GM23338 (cell line): ENCODE measurements at regions not wholly inside any gene's neighbourhood (a gene's known extent, or its start where the extent isn't known, plus 50 kb on each side); places are given as distances from the start of the nearest gene placed in this dataset.

Source experiments
- ATAC-seq: fragments of 200-7000 bp; cut with Tn5 transposase; 3 replicates; pipeline ENCODE4 v1.9.1; 2020
- DNase-seq: peaks from one replicate; pipeline ENCODE4 v3.0.0-alpha.2; 2015; ENCODE audit warnings: low spot score
- H2AFZ ChIP-seq: fragments of 200-600 bp; sonication (generic); 2 replicates; pipeline ENCODE4 v1.8.0; 2016; ENCODE audit warnings: antibody characterized with exemption, mild to moderate bottlenecking, moderate library complexity
- H3F3A ChIP-seq: fragments of 200-600 bp; sonication (generic); replicated peaks from 2 replicates; pipeline ENCODE4 v1.8.0; 2017; ENCODE audit warnings: antibody characterized with exemption, mixed run types, low read depth
- H3K27ac ChIP-seq: fragments of 200-600 bp; sonication (generic); 2 replicates; pipeline ENCODE4 v1.6.1; 2016; ENCODE audit warnings: low read depth
- H3K27me3 ChIP-seq: fragments of 200-600 bp; sonication (generic); 2 replicates; pipeline ENCODE4 v1.8.0; 2016; ENCODE audit warnings: mild to moderate bottlenecking, mixed run types, moderate library complexity; ENCODE audit not compliant: insufficient read depth
- H3K36me3 ChIP-seq: fragments of 200-600 bp; sonication (generic); 2 replicates; pipeline ENCODE4 v1.8.0; 2016; ENCODE audit warnings: mild to moderate bottlenecking; ENCODE audit not compliant: insufficient read depth
- H3K4me1 ChIP-seq: fragments of 200-600 bp; sonication (generic); 2 replicates; pipeline ENCODE4 v1.8.0; 2016; ENCODE audit warnings: mild to moderate bottlenecking, moderate library complexity; ENCODE audit not compliant: insufficient read depth
- H3K4me2 ChIP-seq: fragments of 200-600 bp; sonication (generic); 2 replicates; pipeline ENCODE4 v1.7.1; 2017; ENCODE audit warnings: mixed run types
- H3K4me3 ChIP-seq: fragments of 200-600 bp; sonication (generic); 2 replicates; pipeline ENCODE4 v1.6.1; 2016; ENCODE audit warnings: mixed run types
- H3K79me2 ChIP-seq: fragments of 200-600 bp; sonication (generic); replicated peaks from 2 replicates; pipeline ENCODE4 v1.8.0; 2017; ENCODE audit warnings: mild to moderate bottlenecking; ENCODE audit not compliant: insufficient read depth
- H3K9me2 ChIP-seq: fragments of 200-600 bp; sonication (generic); 2 replicates; pipeline ENCODE4 v1.8.0; 2017; ENCODE audit not compliant: insufficient read depth
- H4K20me1 ChIP-seq: fragments of 200-600 bp; sonication (generic); replicated peaks from 2 replicates; pipeline ENCODE4 v1.8.0; 2017; ENCODE audit warnings: mild to moderate bottlenecking; ENCODE audit not compliant: insufficient read depth
- H3K27ac Mint-ChIP-seq: 2 replicates; pipeline ENCODE4 v1.8.0; 2020; ENCODE audit warnings: inconsistent platforms, mild to moderate bottlenecking, moderate library complexity, mixed read lengths
- H3K27me3 Mint-ChIP-seq: 3 replicates; pipeline ENCODE4 v1.8.0; 2022; ENCODE audit warnings: low read depth, mild to moderate bottlenecking, moderate library complexity, mixed read lengths, inconsistent platforms; ENCODE audit not compliant: insufficient read depth, poor library complexity
- H3K36me3 Mint-ChIP-seq: 3 replicates; pipeline ENCODE4 v1.8.0; 2021; ENCODE audit warnings: low read depth, mild to moderate bottlenecking, inconsistent platforms, moderate library complexity, mixed read lengths
- H3K4me1 Mint-ChIP-seq: 3 replicates; pipeline ENCODE4 v1.8.0; 2020; ENCODE audit warnings: mild to moderate bottlenecking, inconsistent platforms, mixed read lengths
- H3K4me3 Mint-ChIP-seq: 3 replicates; pipeline ENCODE4 v1.8.0; 2021; ENCODE audit warnings: moderate library complexity, mild to moderate bottlenecking, inconsistent platforms, mixed read lengths
- H3K9me3 Mint-ChIP-seq: 3 replicates; pipeline ENCODE4 v1.8.0; 2020; ENCODE audit warnings: moderate library complexity, mild to moderate bottlenecking, inconsistent platforms, mixed read lengths
- CREB1 ChIP-seq: fragments of 250-450 bp; sonication (Bioruptor Pico); IDR thresholded peaks from 2 replicates; pipeline ENCODE4 v1.5.0; 2020; ENCODE audit warnings: low read depth, mild to moderate bottlenecking, moderate library complexity
- CTCF ChIP-seq, 2 experiments: fragments of 200-600 bp in 1 of 2; sonication (generic) in 1 of 2; conservative IDR thresholded peaks; 2 replicates each; pipeline versions ENCODE4 v1.5.1 to v1.6.1; 2016 to 2017; ENCODE audit warnings: antibody characterized with exemption in 2 of 2, low read depth in 2 of 2, mild to moderate bottlenecking in 2 of 2, moderate library complexity in 1 of 2
- ETS1 ChIP-seq: IDR thresholded peaks from 2 replicates; pipeline ENCODE4 v1.6.1; 2016; ENCODE audit warnings: antibody characterized with exemption
- EZH2 ChIP-seq: fragments of 200-600 bp; sonication (generic); IDR thresholded peaks from one replicate; pipeline ENCODE4 v1.8.0; 2017; ENCODE audit warnings: antibody characterized with exemption, mild to moderate bottlenecking, low read depth; ENCODE audit not compliant: unreplicated experiment
- EZH2phosphoT487 ChIP-seq: fragments of 200-600 bp; sonication (generic); IDR thresholded peaks from one replicate; pipeline ENCODE4 v1.8.1; 2018; ENCODE audit warnings: antibody characterized with exemption; ENCODE audit not compliant: unreplicated experiment
- JUNB ChIP-seq: IDR thresholded peaks from one replicate; pipeline ENCODE4 v1.6.1; 2016; ENCODE audit warnings: antibody characterized with exemption; ENCODE audit not compliant: unreplicated experiment
- NANOG ChIP-seq: IDR thresholded peaks from 2 replicates; pipeline ENCODE4 v1.6.1; 2016; ENCODE audit warnings: antibody characterized with exemption, borderline replicate concordance
- POLR2AphosphoS5 ChIP-seq: IDR thresholded peaks from 2 replicates; pipeline ENCODE4 v1.6.1; 2016; ENCODE audit warnings: antibody characterized with exemption, low read depth
- REST ChIP-seq: IDR thresholded peaks from one replicate; pipeline ENCODE4 v1.6.1; 2018; ENCODE audit warnings: antibody characterized with exemption; ENCODE audit not compliant: unreplicated experiment
- STAT1 ChIP-seq: IDR thresholded peaks from one replicate; pipeline ENCODE4 v1.6.1; 2016; ENCODE audit warnings: antibody characterized with exemption; ENCODE audit not compliant: unreplicated experiment
- ZNF114 ChIP-seq: fragments of 250-450 bp; sonication (Bioruptor Pico); IDR thresholded peaks from 2 replicates; pipeline ENCODE4 v1.5.0; 2020; ENCODE audit warnings: mild to moderate bottlenecking, moderate library complexity
- ZNF331 ChIP-seq: fragments of 250-450 bp; sonication (Bioruptor Pico); IDR thresholded peaks from 2 replicates; pipeline ENCODE4 v1.5.0; 2020; ENCODE audit warnings: low read depth, mild to moderate bottlenecking, moderate library complexity
- ZNF462 ChIP-seq: fragments of 250-450 bp; sonication (Bioruptor Pico); IDR thresholded peaks from 2 replicates; pipeline ENCODE4 v1.5.0; 2020; ENCODE audit warnings: mild to moderate bottlenecking, moderate library complexity

- no peak overlapping the region for H2AFZ ChIP-seq
- Mint-ChIP-seq H3K9me3 (no peaks in the 10 kb centered on the region; the same call in 2 of the 3 replicates), H3K4me3 (no peak overlapping the region), H3K4me1 (no peaks in the 10 kb centered on the region), H3K27me3 (peaks cover 1% of the 10 kb centered on the region), H3K36me3 (no peaks in the 10 kb centered on the region), H3K27ac (no peak overlapping the region)
- no peaks in the 10 kb centered on the region for H3K36me3 ChIP-seq
- no peaks in the 10 kb centered on the region for H3K27me3 ChIP-seq
- no peak for TF ChIP-seq EZH2
- TF ChIP-seq POLR2AphosphoS5 = no peak
- TF ChIP-seq JUNB = no peak
- TF ChIP-seq ZNF331 (CRISPR knock-in tag) = no peak
- TF ChIP-seq NANOG = no peak
- no peak for TF ChIP-seq ETS1
- no peak for TF ChIP-seq CREB1 (CRISPR knock-in tag)
- TF ChIP-seq ZNF114 = no peak
- no peak for TF ChIP-seq CTCF (conservative IDR thresholded peaks at IDR 0.05; ENCODE audit: low read depth in 2 of 2)
- TF ChIP-seq STAT1 = no peak
- no peak for TF ChIP-seq REST
- no peak for TF ChIP-seq EZH2phosphoT487
- TF ChIP-seq ZNF462 (CRISPR knock-in tag) = no peak
- ATAC-seq (no peak), DNase-seq (no peak)
- no peaks in the 10 kb centered on the region for H3K9me2 ChIP-seq
- no peaks in the 10 kb centered on the region for H3K79me2 ChIP-seq
- no peaks in the 10 kb centered on the region for H3K4me1 ChIP-seq
- H3K27ac ChIP-seq = no peak overlapping the region
- H4K20me1 ChIP-seq = no peaks in the 10 kb centered on the region
- H3F3A ChIP-seq = no peaks in the 10 kb centered on the region
- no peak overlapping the region for H3K4me3 ChIP-seq
- H3K4me2 ChIP-seq = no peak overlapping the region
Observed at GRCh38 chr15:97490429-97490828, 470.1 kb upstream of the ARRDC4 start.
